GM19468 (cell line): ENCODE measurements at regions not wholly inside any gene's neighbourhood (a gene's known extent, or its start where the extent isn't known, plus 50 kb on each side); places are given as distances from the start of the nearest gene placed in this dataset.

Experiments used
- ATAC-seq: cut with Tn5 transposase; IDR thresholded peaks from one replicate; pipeline ENCODE4 v1.9.1; 2021; ENCODE audit warnings: mild to moderate bottlenecking, moderate library complexity, moderate number of reproducible peaks; ENCODE audit not compliant: unreplicated experiment; ENCODE audit errors: extremely low read depth

DNA sequence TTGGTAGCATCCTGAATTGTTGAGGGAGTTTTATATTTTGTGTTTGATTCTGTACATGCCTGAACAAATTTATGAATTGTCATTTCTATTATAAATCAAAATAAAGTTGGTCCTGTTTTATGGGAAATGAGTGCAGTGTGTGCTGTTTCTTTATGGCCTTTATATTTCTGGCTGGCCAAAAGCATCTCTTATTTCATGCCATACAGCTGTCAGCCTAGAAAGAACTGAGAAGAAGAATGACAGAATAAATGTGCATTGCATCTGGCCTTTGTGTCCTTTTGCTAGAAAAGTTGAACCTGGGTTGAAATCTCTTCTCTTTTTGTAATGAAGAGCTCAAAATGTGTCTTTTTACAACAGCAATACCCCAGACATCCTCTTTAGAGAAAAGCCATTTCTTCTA, 474.7 kb upstream of the LRATD1 start:
- ATAC-seq, result no peak

DNA sequence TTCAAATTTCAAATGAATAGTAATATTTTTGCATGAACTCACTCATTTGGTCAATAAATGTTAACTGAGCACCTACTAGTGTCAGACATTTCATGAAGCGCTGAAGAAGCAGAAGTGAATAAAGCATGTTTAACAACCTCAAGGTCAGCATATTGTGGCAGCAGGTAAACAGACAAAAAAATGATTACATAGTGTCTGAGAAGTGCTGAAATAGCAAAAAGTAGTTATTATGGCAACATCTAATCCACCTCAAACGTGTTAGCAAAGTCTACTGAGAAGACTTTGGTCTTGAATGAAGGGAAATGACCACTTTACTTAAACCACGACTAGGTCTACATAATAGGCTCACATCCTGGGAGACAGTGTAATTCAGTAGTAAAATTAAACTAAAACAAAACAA, 452.2 kb upstream of the LRATD1 start:
- ATAC-seq, result no peak

DNA sequence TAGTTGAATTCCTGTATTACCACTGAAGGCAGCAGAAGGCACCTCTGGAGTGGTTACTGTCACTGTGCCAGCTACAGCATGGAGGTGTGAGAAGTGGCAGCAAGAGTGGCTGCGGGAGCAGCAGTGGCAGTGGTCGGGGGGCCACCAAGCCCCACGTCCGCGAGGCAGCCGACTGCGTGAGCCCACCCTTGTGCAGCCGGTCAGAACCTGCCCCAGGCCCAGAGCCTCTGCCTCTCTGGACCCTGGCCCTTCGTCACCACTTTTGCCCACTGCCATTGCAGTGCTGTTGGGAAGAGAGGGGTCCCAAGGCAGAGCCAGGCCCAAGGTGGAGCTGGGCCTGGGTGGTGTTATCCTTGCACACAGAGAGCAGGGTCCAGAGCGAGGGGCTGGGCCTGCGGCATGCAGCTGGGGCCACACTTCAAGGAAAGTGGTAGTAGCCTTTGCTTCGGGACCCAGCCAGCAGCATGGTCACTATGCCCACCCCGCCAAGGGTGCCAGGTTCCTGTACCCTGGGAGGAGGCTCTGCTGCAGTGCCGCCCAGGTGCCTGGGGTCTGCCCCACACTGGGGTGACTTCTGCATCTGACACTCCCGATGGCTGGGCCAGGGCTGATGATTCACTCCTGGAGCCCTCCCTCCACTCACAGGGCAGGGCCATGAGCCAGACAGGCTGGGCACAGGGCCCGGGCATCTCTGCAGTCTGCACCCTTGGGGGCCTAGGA, 450.1 kb upstream of the LRATD1 start:
- no peak for ATAC-seq

DNA sequence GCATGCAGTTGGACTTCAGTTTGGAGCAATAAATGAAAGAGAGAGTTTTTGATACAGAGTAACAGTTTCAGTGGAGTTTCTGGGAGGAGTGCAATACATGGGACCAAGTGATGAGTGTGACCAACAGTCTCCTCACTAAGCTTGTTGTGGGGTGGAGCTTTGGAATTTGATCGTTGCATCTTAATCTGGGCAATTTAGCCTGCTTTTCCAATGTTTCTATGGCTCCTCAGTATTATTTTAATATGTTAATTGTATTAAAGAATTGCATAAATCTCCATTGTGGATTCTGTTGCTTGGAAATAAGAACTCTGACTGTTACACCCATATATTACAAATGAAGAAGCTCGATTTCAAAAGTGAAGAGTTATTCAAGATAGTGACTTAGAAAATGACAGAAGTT, 446.6 kb upstream of the LRATD1 start:
- no peak for ATAC-seq

DNA sequence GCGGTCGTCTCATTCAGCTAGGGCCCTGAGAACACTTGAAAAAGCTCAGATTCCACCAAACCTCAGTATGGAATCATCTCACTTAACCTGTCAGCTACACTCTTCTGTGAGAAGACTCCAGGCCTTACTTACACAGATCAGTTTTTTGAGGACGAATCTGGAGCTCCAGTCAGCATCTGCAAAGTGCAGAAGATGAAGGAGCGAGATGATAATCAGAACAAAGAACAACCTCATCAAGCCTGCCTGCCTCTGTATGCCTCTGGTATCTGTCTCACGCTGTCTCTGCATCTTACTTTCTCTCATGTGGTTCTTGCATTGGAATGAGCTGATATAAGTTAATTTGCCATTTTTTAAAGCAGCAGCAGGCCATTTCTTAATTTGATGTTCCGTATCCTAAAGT, 444.1 kb upstream of the LRATD1 start:
- ATAC-seq, result no peak

DNA sequence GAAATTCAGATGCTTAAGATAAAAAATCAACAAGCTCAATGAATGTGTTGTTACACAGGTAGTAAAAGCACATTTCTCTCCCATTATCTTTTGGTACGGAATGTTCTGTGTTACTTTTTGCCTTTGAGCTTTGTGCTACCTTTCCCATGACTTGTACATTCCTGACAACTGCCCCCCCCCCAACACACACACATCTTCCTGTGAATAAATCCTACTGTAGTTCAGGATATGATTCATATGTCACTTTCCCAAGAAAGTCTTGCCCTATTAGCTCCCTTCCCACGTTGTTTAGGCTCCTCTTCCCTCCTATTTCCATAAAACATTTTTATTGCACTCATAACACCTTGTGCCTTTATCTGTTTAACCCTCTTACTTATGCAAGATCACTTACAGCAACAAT, 442.6 kb upstream of the LRATD1 start:
- ATAC-seq, result no peak

DNA sequence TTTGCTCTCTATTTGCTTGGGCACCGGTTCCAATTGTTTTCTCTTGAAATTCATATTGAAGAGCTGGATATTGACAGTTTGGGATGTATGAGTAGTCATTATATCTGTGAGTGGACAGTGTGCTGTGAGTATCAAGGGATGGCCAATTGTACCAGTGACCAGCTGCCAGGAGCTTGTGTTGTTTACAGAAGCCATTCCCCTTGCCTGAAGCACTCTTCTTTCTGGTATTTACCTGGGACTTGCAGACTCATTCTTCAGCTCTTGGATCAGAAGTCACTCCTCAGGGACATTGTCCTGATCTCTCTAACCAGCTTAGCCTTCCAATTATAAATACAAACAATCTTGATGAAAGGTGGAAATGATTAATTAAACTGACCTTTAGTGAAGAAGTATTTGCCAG, 438.3 kb upstream of the LRATD1 start:
- ATAC-seq, result no peak

DNA sequence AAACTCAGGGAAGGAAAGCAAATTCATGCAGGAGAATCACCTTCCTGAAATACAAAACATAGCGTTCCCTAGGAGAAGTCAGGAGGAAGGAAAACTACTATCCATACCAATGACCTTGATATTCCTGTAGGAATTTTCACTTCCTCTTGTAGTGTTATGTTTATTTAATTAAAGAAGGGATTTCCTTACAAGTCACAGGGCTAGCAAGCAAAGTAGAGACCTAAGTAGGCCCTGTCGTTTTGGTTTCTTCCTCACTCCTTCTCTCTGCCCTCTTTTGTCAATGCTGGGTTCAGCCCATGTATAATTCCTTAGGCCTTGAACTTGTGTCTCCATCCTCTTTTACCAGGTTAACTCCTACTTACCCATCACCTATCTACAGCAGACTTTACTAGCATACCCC, 435.2 kb upstream of the LRATD1 start:
- no peak for ATAC-seq

DNA sequence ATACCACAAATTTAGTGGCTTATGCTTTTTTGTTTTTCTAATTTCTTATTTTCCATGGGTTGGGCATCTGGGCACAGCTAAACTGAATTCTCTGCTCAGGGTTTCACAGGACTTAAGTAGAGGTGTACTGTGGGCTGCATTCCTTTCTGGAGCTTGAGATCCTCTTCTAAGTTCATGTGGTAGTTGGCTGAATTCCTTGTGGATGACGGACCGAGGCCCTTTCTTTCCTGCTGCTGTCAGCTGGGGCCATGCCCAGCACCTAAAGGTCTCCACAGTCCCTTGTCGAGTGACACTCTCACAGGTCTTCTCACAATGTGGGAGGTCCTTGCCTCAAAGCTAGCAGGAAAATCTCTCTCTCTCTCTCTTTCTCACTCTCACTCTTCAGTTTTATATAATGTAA, 433.5 kb upstream of the LRATD1 start:
- ATAC-seq, result no peak

DNA sequence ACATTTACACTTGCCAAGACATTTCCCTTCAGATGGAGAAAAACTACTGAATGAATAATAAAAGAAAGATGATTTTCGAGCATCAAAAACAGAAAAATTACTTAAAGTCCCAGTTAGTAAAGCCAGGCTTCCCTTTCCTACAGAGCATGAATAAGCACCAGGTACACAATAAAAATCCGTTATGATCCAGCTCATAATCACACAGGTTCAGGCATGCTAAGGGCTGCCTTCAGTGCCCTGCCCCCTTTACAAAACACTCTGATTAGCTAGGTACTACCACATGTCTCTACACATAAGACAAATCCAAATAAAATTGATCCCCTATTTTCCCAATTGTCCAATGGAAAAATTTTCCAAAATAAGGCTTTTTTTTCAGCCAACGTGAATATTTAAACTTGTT, 413.2 kb upstream of the LRATD1 start:
- ATAC-seq, result no peak

DNA sequence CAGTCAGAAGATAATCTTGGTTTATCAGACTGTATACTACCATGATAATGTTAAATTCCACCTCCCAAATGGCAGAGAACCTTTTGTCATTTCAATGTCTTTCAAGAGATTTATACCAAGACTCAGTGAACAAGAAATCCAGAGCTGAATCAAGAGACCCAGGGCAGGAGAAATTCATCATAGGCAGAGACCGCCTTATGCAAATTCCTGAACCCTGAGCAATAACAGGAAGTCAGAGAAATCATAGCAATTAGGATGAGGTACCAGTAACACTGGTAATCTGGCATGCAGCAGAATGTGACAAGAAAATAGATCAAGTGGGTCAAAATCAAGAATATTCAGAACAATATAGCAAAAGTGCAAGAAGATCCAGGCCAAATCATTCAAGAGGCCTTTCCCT, 412.4 kb upstream of the LRATD1 start:
- no peak for ATAC-seq

DNA sequence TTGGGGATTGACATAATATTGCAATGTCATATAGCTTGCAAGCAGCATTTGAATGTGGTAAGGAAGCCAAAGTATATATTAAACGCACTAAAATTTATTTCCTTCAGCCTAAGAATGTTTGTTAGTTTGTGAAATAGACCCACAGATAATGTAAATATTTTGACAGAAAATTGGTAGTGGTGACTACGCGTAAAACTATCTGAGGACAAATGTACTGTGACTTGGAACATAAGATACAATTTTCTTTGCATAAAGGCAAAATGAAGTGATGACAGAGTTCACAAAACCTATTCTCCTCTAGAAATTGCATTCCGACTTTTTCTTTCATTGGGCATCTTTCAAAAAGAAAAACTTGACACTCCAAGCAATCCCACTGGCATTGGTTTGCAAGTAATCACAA, 411.1 kb upstream of the LRATD1 start:
- ATAC-seq, result no peak

DNA sequence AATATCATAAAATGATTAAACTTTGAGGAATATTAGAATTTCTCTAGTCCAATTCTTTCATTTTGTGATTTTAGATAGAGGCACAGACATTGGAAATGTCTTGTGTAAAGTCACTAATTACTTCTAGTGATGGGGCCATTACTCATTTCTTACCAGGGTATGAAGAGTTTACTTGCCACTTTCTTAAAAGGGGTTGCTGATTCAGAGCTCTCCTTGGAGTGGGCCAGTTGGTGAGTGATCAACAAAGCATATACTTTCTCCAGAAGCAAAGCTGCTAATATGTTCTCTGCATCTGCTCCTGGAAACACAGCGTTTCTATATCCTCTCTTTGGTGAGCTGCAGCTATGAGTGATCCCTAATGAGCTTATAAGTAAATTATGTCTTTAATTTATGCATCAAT, 408.9 kb upstream of the LRATD1 start:
- ATAC-seq, result no peak

DNA sequence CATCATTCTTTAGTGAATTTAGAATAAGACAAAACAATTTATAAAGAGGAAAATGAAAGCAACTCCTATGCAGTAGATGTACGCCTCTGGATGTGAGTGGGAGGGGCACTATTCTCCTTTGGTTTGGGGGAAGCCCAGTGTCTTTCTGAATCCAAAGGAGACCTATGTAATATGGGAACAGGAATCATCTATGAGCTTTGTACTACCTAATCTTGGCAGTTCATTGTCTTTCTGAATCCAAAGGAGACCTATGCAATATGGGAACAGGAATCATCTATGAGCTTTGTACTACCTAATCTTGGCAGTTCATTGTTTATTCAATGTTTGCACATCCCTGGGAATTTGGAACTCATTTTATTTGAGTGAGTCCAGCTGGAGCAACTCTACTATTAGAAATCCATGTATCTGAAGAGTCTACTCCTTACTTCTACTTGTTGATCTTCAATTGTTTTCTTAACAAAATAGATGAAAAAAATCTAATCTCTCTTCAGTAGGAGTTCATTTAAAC, 401.1 kb upstream of the LRATD1 start:
- no peak for ATAC-seq

DNA sequence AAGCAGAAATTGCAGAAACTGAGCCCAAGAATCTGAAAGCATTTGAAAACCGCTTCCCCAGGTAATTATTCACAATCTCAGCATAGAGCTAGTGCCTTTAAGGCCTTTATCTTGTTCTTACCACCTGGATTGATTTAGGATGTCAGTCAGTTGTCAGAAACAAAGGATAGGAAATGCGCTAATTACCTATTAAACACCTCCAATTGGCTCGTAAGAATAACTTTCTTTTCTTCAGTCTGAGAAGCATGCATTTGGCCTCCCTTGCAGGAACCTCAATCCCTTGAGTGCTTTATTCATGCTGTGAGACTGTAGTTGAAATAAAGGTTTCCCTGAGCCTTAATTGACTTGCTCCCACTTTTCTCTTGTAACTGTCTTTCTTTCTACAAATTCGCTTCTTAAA, 400.3 kb upstream of the LRATD1 start:
- ATAC-seq, result no peak

DNA sequence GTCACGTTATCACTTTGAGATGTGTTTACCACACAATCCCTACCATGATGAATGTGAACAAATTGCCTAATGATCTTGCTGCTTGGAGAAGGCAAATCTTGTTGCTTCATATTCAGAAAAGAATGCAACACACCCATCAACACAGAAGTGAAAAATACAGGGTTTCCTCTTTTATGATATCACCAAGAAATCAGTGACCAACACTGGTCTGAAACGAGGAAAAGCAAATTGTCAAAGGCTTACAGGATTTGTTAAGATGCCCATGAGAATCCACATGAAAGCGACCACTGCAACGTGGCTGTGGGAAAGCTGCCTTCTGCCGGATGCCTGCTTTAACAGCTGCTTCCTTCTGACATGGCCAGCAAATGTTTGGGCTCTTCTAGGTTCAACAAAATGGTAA, 397.6 kb upstream of the LRATD1 start:
- no peak for ATAC-seq

DNA sequence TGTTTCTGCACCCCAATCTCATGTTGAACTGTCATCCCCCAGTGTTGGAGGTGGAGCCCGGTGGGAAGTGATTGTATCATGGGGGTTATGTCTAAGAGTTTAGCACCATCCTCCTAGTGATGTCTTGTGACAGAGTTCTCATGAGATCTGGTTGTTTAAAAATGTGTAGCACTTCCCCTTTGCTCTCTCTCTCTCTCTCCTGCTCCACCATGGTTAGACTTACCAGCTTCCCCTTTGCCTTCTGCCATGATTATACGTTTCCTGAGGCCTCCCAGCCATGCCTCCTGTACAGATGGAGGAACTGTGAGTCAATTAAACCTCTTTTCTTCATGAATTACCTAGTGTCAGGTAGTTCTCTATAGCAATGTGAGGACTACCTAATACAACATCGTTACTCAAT, 396.9 kb upstream of the LRATD1 start:
- ATAC-seq, result no peak

DNA sequence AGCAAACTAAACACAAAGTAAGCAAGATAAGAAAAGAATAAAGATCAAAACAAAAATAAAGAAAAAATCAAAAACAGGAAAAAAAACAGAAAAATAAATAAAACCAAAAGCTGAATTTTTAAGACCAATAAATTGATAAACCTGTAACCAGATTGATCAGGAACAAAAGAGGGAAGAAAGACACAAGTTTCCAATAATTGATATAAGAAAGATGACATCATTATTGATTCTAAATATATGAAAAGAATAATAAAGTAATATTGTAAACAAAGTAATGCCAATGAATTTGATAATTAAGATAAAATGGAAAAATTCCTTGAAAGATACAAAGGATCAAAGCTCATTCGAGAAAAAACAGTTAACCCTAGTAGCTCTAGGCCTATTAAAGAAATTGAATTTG, 394.6 kb upstream of the LRATD1 start:
- ATAC-seq, result no peak

DNA sequence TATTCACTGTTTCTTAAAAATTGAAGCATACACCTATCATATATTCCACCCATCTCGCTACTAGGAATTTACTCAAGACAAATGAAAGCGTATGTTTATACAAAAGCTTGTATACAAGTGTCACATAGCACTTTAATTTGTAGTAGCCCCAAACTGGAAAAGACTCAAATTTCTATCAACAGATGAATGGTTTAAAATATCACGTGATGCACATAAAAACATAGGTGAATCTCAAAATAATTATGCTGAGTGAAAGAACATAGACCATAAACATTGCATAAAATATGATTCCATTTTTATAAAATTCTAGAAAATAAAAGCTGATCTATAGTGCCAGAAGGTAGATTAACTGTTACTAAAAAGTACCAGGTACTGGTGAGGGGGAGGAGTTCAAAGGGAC, 392.9 kb upstream of the LRATD1 start:
- ATAC-seq, result no peak

DNA sequence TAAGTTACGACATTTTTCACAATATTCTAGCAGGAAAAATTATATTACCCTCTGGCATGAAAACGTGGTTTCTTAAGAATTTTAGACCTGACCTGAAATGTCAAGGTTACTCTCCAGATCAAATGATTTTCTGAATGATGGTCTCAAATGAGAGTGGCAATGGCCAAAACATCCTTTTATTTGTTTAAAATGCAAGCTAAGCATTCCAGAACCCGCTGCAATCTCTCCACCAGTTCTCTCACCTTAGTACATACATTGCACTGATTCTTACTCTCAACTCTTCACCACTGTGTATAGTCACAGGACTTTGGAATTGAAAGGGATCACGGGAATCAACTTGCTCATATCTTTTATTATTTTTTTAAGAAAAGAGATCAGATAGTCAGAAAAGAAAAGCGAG, 391.6 kb upstream of the LRATD1 start:
- ATAC-seq, result no peak

DNA sequence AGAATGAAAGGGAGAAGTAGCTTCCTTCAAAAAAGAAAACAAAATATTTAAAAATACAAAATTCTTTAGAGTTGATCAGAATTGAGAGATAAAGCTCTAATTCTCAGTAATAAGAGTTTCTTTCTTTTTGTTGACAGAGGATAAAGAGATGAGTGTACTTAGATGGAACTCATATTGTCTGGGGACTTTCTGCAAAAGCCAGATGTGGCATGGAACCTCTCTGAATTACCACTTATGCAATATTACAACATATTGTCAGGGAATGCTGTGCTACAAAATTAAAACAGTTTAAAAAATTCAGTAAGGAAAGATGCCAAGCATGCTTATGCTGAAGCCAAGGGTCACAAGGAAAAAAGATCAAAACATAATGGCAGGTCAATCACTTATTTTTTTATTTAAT, 386.6 kb upstream of the LRATD1 start:
- no peak for ATAC-seq

DNA sequence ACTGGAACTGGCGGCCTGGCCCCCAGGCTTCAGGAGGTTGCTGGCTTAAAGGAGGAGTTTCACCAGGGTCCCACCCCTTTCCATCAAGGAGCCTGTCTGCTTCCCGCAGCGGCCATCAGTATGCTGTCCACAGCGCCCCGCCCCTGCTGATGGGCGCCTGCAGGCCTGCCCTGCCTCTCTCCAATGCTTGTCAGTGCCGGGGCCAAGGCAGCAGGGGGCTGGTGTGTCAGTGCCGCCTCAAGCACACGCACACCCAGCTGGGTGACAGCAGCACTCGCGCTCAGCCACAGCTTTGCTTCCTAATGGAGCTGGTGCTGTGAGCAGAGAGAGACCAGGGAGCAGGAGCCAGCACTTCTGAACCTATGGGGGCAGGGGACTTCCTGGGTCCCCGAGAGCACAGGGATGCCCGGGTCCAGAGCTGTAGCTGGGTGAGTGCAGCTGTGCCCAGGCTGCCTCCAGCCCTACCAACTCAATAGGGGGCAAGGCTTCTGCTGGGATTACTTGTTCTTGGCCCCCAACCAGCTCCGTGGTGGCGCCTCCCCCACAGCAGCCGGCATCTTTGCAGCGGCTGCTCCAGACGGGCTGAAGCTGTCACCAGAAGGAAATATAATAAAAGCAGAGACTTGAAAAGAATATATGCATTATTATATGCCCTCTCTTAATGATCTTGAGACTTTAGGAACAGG, 377.2 kb upstream of the LRATD1 start:
- no peak for ATAC-seq
